Neuronal stem cell (in vitro differentiated cells): ENCODE measurements at regions not wholly inside any gene's neighbourhood (a gene's known extent, or its start where the extent isn't known, plus 50 kb on each side); places are given as distances from the start of the nearest gene placed in this dataset.

ENCODE experiments used
- DNase-seq: peaks from one replicate; pipeline ENCODE4 v3.0.0-alpha.2; 2013; ENCODE audit warnings: low spot score
- H2AFZ ChIP-seq: one replicate; pipeline ENCODE4 v1.6.1; 2013; ENCODE audit warnings: mild to moderate bottlenecking, low read length, inconsistent platforms
- H2AK5ac ChIP-seq: 2 replicates; pipeline ENCODE4 v1.6.1; 2013; ENCODE audit warnings: low read depth, mild to moderate bottlenecking, inconsistent platforms, low read length, moderate library complexity, mixed read lengths
- H2BK120ac ChIP-seq: 2 replicates; pipeline ENCODE4 v1.6.1; 2013; ENCODE audit warnings: low read depth, mild to moderate bottlenecking, inconsistent platforms, low read length, moderate library complexity, mixed read lengths
- H2BK12ac ChIP-seq: one replicate; pipeline ENCODE4 v1.6.1; 2013; ENCODE audit warnings: low read length, inconsistent platforms
- H2BK15ac ChIP-seq: 2 replicates; pipeline ENCODE4 v1.6.1; 2013; ENCODE audit warnings: mild to moderate bottlenecking, low read length, inconsistent platforms, mixed read lengths
- H2BK5ac ChIP-seq: one replicate; pipeline ENCODE4 v1.6.1; 2013; ENCODE audit warnings: inconsistent platforms, mild to moderate bottlenecking, low read length, moderate library complexity
- H3K14ac ChIP-seq: one replicate; pipeline ENCODE4 v1.6.1; 2013; ENCODE audit warnings: low read length, inconsistent platforms
- H3K18ac ChIP-seq: 2 replicates; pipeline ENCODE4 v1.6.1; 2013; ENCODE audit warnings: low read length, inconsistent platforms
- H3K23ac ChIP-seq: 2 replicates; pipeline ENCODE4 v1.6.1; 2013; ENCODE audit warnings: low read depth, mild to moderate bottlenecking, mixed read lengths, low read length, inconsistent platforms; ENCODE audit not compliant: poor library complexity
- H3K27ac ChIP-seq: replicated peaks from 3 replicates; pipeline ENCODE4 v1.5.1; 2013; ENCODE audit warnings: low read length, inconsistent platforms
- H3K27me3 ChIP-seq, 3 experiments: 2 replicates each; pipeline ENCODE4 v1.6.1; 2013; ENCODE audit warnings: low read length in 3 of 3, mild to moderate bottlenecking in 2 of 3, inconsistent platforms in 1 of 3, low read depth in 1 of 3, mixed read lengths in 1 of 3, moderate library complexity in 1 of 3; ENCODE audit not compliant: control insufficient read depth in 3 of 3, insufficient read depth in 3 of 3
- H3K36me3 ChIP-seq, 2 donors: replicated peaks in 1 of 2; 2 replicates each; pipeline ENCODE4 v1.6.1; 2013; ENCODE audit warnings: low read length in 2 of 2; ENCODE audit not compliant: control insufficient read depth in 2 of 2, insufficient read depth in 2 of 2
- H3K4ac ChIP-seq: 2 replicates; pipeline ENCODE4 v1.6.1; 2013; ENCODE audit warnings: inconsistent platforms, mild to moderate bottlenecking, low read length, moderate library complexity
- H3K4me1 ChIP-seq, 2 donors: 1 replicate in 1 of 2; 2 replicates in 1 of 2; pipeline ENCODE4 v1.6.1; 2013; ENCODE audit warnings: low read length in 2 of 2, low read depth in 1 of 2; ENCODE audit not compliant: control insufficient read depth in 2 of 2, insufficient read depth in 1 of 2
- H3K4me2 ChIP-seq: one replicate; pipeline ENCODE4 v1.6.1; 2013; ENCODE audit warnings: mild to moderate bottlenecking, low read length, inconsistent platforms; ENCODE audit not compliant: insufficient read depth, poor library complexity, severe bottlenecking
- H3K4me3 ChIP-seq, 2 donors: 2 replicates each; pipeline ENCODE4 v1.5.1; 2013; ENCODE audit warnings: low read length in 2 of 2, mild to moderate bottlenecking in 2 of 2, inconsistent platforms in 1 of 2, moderate library complexity in 1 of 2
- H3K79me1 ChIP-seq: one replicate; pipeline ENCODE4 v1.6.1; 2013; ENCODE audit warnings: low read depth, mild to moderate bottlenecking, inconsistent platforms, low read length, moderate library complexity
- H3K9ac ChIP-seq: one replicate; pipeline ENCODE4 v1.6.1; 2013; ENCODE audit warnings: mild to moderate bottlenecking, low read depth, low read length, inconsistent platforms; ENCODE audit not compliant: poor library complexity
- H3K9me3 ChIP-seq, 2 donors: replicated peaks in 1 of 2; 2 replicates each; pipeline versions ENCODE3 to v1.6.1; 2013; ENCODE audit warnings: low read length in 2 of 2, mild to moderate bottlenecking in 2 of 2, inconsistent platforms in 1 of 2, low read depth in 1 of 2, mixed read lengths in 1 of 2, moderate library complexity in 1 of 2; ENCODE audit not compliant: control insufficient read depth in 2 of 2, insufficient read depth in 1 of 2
- H4K8ac ChIP-seq: one replicate; pipeline ENCODE4 v1.6.1; 2013; ENCODE audit warnings: low read depth, mild to moderate bottlenecking, inconsistent platforms, low read length, moderate library complexity
- H4K91ac ChIP-seq: one replicate; pipeline ENCODE4 v1.6.1; 2013; ENCODE audit warnings: low read length, low read depth, mild to moderate bottlenecking, inconsistent platforms; ENCODE audit not compliant: poor library complexity
- WGBS, 2 donors: extraction: QIAGEN DNeasy Blood & Tissue Kit; methylation state at CpG; one replicate each; pipeline ENCODE4 v1.1.7; 2013; ENCODE audit warnings: missing lambda C conversion rate in 2 of 2, mixed read lengths in 1 of 2; ENCODE audit not compliant: insufficient read length in 2 of 2, insufficient replicate concordance in 1 of 2; ENCODE audit errors: extremely low coverage in 2 of 2; 5-methylcytosine and 5-hydroxymethylcytosine counted together

DNA sequence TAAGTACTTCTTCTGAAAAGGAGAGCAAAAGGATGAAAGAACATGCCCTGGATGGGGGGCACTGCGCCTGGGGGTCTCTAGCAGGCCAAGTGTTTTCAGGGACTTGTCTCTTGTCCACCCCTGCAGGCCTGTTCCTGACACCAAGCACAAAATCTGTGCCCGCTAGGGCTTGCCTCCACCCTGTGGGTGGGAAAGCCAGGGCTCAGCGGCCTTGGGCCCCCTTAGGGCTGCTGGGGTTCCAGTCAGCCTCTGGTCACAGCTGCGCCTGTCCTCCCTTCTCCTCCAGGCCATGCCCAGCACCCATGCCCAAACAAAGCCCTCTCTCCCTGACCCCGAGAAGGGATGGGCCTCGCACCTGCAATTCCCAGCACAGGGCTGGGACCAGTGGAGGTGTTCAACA lies 71.1 kb upstream of the TRPM1 start:
- H3K27ac ChIP-seq: no peak overlapping the region
- H4K8ac ChIP-seq: no peak overlapping the region
- no peak overlapping the region for H3K4me2 ChIP-seq
- H2BK15ac ChIP-seq: peak overlapping the region; percentile 20
- no peak overlapping the region for H2BK5ac ChIP-seq
- peak overlapping the region; percentile 25 for H3K14ac ChIP-seq
- H3K36me3 ChIP-seq: no peaks in the 10 kb centered on the region
- no peak overlapping the region for H3K9ac ChIP-seq
- H3K79me1 ChIP-seq: no peaks in the 10 kb centered on the region
- peak overlapping the region; percentile 23 for H3K18ac ChIP-seq
- H3K27me3 ChIP-seq: no peaks in the 10 kb centered on the region
- H3K4me1 ChIP-seq: no peaks in the 10 kb centered on the region
- no peak overlapping the region for H2AFZ ChIP-seq
- no peak overlapping the region for H3K4ac ChIP-seq
- H4K91ac ChIP-seq: no peak overlapping the region
- H2BK12ac ChIP-seq: no peak overlapping the region
- H2AK5ac ChIP-seq: peak overlapping the region; percentile 17
- H2BK120ac ChIP-seq: no peak overlapping the region
- H3K23ac ChIP-seq: no peak overlapping the region
- H3K4me3 ChIP-seq: no peak overlapping the region
- WGBS, 2 donors: no CpG with 5 or more reads among the region's 6 CpGs
- DNase-seq: no peak
- H3K9me3 ChIP-seq: no peaks in the 10 kb centered on the region

DNA sequence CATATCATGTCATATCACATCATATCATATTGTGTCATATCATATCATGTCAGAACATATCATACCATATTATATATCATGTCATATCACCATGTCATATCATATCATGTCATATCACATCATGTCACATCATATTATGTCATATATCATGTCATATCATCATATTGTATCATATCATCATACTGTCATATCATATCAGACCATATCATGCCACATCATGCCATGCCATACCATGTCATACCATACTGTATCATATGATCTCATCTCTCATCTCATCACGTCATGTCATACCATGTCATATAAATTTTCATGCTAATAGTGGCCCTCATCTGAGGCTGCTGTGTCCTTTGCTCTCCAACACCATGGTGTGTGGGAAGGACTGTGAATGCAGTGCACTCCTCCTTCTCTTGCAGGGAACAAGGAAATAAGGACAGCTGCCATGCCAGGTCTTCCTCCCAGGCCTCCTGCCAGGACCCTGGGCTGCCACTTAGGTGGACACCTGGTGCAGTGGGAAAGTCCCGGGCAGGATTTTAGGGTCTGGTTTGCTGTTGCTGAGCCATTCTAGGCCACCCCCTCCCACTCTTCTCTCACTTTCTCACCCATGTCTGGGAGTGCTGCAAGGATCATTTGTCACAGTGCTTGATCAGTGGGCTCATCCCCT lies 72.4 kb upstream of the TRPM1 start:
- no peak overlapping the region for H2BK5ac ChIP-seq
- H2AK5ac ChIP-seq: no peak overlapping the region
- H3K27ac ChIP-seq: no peak overlapping the region
- no peak overlapping the region for H4K91ac ChIP-seq
- no peak overlapping the region for H3K9ac ChIP-seq
- no peaks in the 10 kb centered on the region for H3K36me3 ChIP-seq
- no peak overlapping the region for H3K4me3 ChIP-seq
- no peaks in the 10 kb centered on the region for H3K9me3 ChIP-seq
- WGBS, 2 donors: no CpG with 5 or more reads among the region's 2 CpGs
- peak overlapping the region; percentile 15 for H3K18ac ChIP-seq
- H3K14ac ChIP-seq: no peak overlapping the region
- no peak overlapping the region for H3K4ac ChIP-seq
- no peak overlapping the region for H3K23ac ChIP-seq
- no peaks in the 10 kb centered on the region for H3K79me1 ChIP-seq
- H3K4me2 ChIP-seq: no peak overlapping the region
- H2AFZ ChIP-seq: no peak overlapping the region
- no peak overlapping the region for H4K8ac ChIP-seq
- H3K4me1 ChIP-seq: no peaks in the 10 kb centered on the region
- H2BK120ac ChIP-seq: no peak overlapping the region
- no peak overlapping the region for H2BK12ac ChIP-seq
- no peaks in the 10 kb centered on the region for H3K27me3 ChIP-seq
- no peak for DNase-seq
- H2BK15ac ChIP-seq: no peak overlapping the region

DNA sequence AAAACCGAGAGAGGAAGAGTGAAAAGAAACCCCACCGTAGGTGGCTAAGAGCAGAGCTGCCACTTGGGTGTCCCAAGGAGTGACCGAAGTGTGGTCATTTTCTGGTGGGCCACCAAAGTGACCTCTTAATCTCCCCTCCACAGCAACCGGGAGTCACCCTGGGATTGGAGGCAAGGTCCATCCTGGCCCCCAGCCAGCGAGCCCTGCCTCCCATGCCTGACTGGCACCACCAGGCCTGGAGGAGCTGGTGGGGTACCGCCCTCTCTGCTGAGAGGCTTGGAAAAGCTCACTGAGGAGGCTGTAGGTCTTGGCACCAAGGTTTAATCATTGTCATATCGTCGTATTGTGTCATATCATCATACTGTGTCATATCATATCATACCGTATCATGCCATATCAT lies 74.0 kb upstream of the TRPM1 start:
- no peak overlapping the region for H2AFZ ChIP-seq
- H3K9me3 ChIP-seq: no peaks in the 10 kb centered on the region
- H2AK5ac ChIP-seq: no peak overlapping the region
- H3K9ac ChIP-seq: no peak overlapping the region
- no peak overlapping the region for H3K23ac ChIP-seq
- no peak overlapping the region for H3K4me2 ChIP-seq
- no peak overlapping the region for H2BK12ac ChIP-seq
- no CpG with 5 or more reads among the region's 9 CpGs for WGBS, 2 donors
- no peak overlapping the region for H4K8ac ChIP-seq
- no peaks in the 10 kb centered on the region for H3K27me3 ChIP-seq
- no peak overlapping the region for H4K91ac ChIP-seq
- no peaks in the 10 kb centered on the region for H3K36me3 ChIP-seq
- H3K14ac ChIP-seq: peak overlapping the region; percentile 60
- H3K4ac ChIP-seq: no peak overlapping the region
- H3K18ac ChIP-seq: no peak overlapping the region
- DNase-seq: no peak
- H2BK120ac ChIP-seq: no peak overlapping the region
- no peak overlapping the region for H2BK15ac ChIP-seq
- H2BK5ac ChIP-seq: no peak overlapping the region
- H3K4me3 ChIP-seq: no peak overlapping the region
- H3K27ac ChIP-seq: no peak overlapping the region
- H3K4me1 ChIP-seq: peaks cover 0 to 2% of the 10 kb centered on the region in 2 donors
- no peaks in the 10 kb centered on the region for H3K79me1 ChIP-seq

DNA sequence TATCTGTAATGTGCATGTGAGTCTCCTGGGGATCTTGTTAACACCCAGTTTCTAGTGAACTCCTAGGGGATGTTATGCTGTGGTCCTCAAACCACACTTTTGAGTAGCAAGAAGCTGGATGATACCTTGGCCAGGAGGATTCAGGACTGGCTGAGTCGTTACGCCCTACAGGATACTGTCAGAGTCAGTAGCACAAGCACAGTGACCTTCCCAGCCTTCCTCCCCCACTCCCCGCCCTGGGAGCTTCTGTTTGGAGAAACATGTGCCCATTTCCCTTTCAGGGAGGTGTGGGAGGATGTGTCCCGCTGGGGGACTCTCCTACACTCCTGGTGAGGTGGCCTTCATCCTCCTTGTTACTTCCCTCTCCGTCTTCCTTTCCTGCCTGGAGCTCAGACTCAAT lies 76.4 kb upstream of the TRPM1 start:
- H2BK12ac ChIP-seq: no peak overlapping the region
- no CpG with 5 or more reads among the region's 5 CpGs for WGBS, 2 donors
- no peak overlapping the region for H3K9ac ChIP-seq
- H3K27me3 ChIP-seq: no peaks in the 10 kb centered on the region
- no peak for DNase-seq
- H3K9me3 ChIP-seq: no peaks in the 10 kb centered on the region
- H3K36me3 ChIP-seq: no peaks in the 10 kb centered on the region
- H4K91ac ChIP-seq: no peak overlapping the region
- no peak overlapping the region for H2AK5ac ChIP-seq
- H2BK120ac ChIP-seq: no peak overlapping the region
- H3K4ac ChIP-seq: no peak overlapping the region
- H2AFZ ChIP-seq: no peak overlapping the region
- no peak overlapping the region for H2BK15ac ChIP-seq
- H3K23ac ChIP-seq: no peak overlapping the region
- no peak overlapping the region for H3K18ac ChIP-seq
- H3K14ac ChIP-seq: no peak overlapping the region
- no peak overlapping the region for H3K4me2 ChIP-seq
- peaks cover 0 to 2% of the 10 kb centered on the region in 2 donors for H3K4me1 ChIP-seq
- no peak overlapping the region for H4K8ac ChIP-seq
- no peak overlapping the region for H3K4me3 ChIP-seq
- no peaks in the 10 kb centered on the region for H3K79me1 ChIP-seq
- H2BK5ac ChIP-seq: no peak overlapping the region
- no peak overlapping the region for H3K27ac ChIP-seq
